Nephron progenitor cell (in vitro differentiated cells): ENCODE measurements at regions not wholly inside any gene's neighbourhood (a gene's known extent, or its start where the extent isn't known, plus 50 kb on each side); places are given as distances from the start of the nearest gene placed in this dataset.

Experiments used
- DNase-seq: peaks from one replicate; pipeline ENCODE4 v3.0.0; 2021
- H3K27ac Mint-ChIP-seq: 2 replicates; pipeline ENCODE4 v1.8.0; 2021; ENCODE audit warnings: mild to moderate bottlenecking, moderate library complexity, mixed read lengths
- H3K27me3 Mint-ChIP-seq: 2 replicates; pipeline ENCODE4 v1.8.0; 2021; ENCODE audit warnings: mild to moderate bottlenecking, low read depth, mixed read lengths; ENCODE audit not compliant: poor library complexity
- H3K36me3 Mint-ChIP-seq: 2 replicates; pipeline ENCODE4 v1.8.0; 2021; ENCODE audit warnings: low read depth, mixed read lengths
- H3K4me1 Mint-ChIP-seq: 2 replicates; pipeline ENCODE4 v1.8.0; 2021; ENCODE audit warnings: mixed read lengths
- H3K4me3 Mint-ChIP-seq: 2 replicates; pipeline ENCODE4 v1.8.0; 2021; ENCODE audit warnings: mild to moderate bottlenecking, moderate library complexity, mixed read lengths
- H3K9me3 Mint-ChIP-seq: 2 replicates; pipeline ENCODE4 v1.8.0; 2021; ENCODE audit warnings: mild to moderate bottlenecking, moderate library complexity, mixed read lengths
- CTCF ChIP-seq: fragments of 200-600 bp; sonication (generic); IDR thresholded peaks from 2 replicates; pipeline ENCODE4 v1.5.0; 2021; ENCODE audit warnings: antibody characterized with exemption

DNA sequence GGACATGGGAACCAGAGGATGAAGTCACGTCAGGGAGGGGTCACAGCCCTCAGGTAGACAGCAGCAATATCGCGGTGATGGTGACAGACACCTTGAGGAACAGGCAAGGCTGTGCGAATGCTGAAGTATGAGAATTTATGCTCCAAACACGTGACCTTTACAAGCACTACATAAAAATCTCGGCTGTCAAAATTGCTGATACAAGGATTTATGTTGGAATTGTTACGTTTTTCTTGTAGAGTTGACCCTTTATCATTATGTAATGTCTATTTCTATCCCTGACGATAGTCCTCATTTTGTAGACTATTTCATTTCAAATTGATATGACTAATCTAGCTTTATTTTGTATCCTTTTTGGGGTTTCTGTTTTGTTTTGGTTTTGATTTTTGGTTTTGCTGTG, 311.1 kb downstream of the C6orf118 start:
- Mint-ChIP-seq H3K27ac (no peak overlapping the region), H3K27me3 (peaks cover 8% of the 10 kb centered on the region), H3K4me3 (no peak overlapping the region), H3K36me3 (peaks cover 9% of the 10 kb centered on the region), H3K4me1 (peaks cover 36% of the 10 kb centered on the region), H3K9me3 (peaks cover 24% of the 10 kb centered on the region)
- DNase-seq: no peak
- no peak for TF ChIP-seq CTCF

GRCh38 chr6:164996838-164997237, 312.6 kb downstream of the C6orf118 start:
- no peaks in the 10 kb centered on the region for H3K36me3 Mint-ChIP-seq
- H3K4me1 Mint-ChIP-seq: peaks cover 40% of the 10 kb centered on the region
- peaks cover 12% of the 10 kb centered on the region for H3K27me3 Mint-ChIP-seq
- no peak overlapping the region for H3K27ac Mint-ChIP-seq
- H3K9me3 Mint-ChIP-seq: peaks cover 14% of the 10 kb centered on the region
- H3K4me3 Mint-ChIP-seq: no peak overlapping the region
- peak; percentile 19 for DNase-seq
- no peak for TF ChIP-seq CTCF

GRCh38 chr6:164991573-164991972, 317.8 kb downstream of the C6orf118 start:
- no peak overlapping the region for H3K4me3 Mint-ChIP-seq
- H3K36me3 Mint-ChIP-seq: no peaks in the 10 kb centered on the region
- H3K9me3 Mint-ChIP-seq: peaks cover 4% of the 10 kb centered on the region
- H3K27me3 Mint-ChIP-seq: peaks cover 12% of the 10 kb centered on the region
- H3K4me1 Mint-ChIP-seq: peaks cover 27% of the 10 kb centered on the region
- H3K27ac Mint-ChIP-seq: no peak overlapping the region
- no peak for TF ChIP-seq CTCF
- no peak for DNase-seq

GRCh38 chr6:164990901-164991300, 318.5 kb downstream of the C6orf118 start:
- H3K4me1 Mint-ChIP-seq: peaks cover 22% of the 10 kb centered on the region
- no peaks in the 10 kb centered on the region for H3K36me3 Mint-ChIP-seq
- H3K9me3 Mint-ChIP-seq: peaks cover 4% of the 10 kb centered on the region

DNA sequence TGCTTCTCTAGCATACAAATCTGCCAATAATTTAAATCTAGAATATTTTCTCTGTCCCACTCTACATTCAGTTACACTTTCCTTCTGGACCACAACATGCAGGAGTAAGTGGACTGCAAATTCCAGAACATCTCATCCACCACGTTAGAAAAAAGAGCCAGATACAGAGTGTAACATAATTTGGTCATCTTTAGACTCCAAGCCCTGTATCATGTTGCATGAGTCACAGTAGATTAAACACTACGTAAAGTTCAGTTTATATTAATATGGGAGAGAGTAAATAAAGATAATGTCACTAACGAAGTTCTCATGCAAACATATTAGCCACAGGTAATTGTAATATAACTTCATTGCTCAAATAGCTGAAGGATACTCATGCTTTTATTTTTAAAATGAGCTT, 327.0 kb downstream of the C6orf118 start:
- H3K4me1 Mint-ChIP-seq: no peaks in the 10 kb centered on the region
- H3K27ac Mint-ChIP-seq: no peak overlapping the region
- TF ChIP-seq CTCF: no peak
- no peak for DNase-seq
- no peaks in the 10 kb centered on the region for H3K36me3 Mint-ChIP-seq
- peaks cover 16% of the 10 kb centered on the region for H3K9me3 Mint-ChIP-seq
- H3K4me3 Mint-ChIP-seq: no peak overlapping the region
- H3K27me3 Mint-ChIP-seq: no peaks in the 10 kb centered on the region

More at GRCh38 chr6:164990901-164991300, 318.5 kb downstream of the C6orf118 start:
- TF ChIP-seq CTCF: no peak
- no peak overlapping the region for H3K4me3 Mint-ChIP-seq
- no peak for DNase-seq
- peaks cover 12% of the 10 kb centered on the region for H3K27me3 Mint-ChIP-seq
- H3K27ac Mint-ChIP-seq: no peak overlapping the region

- Mint-ChIP-seq H3K9me3 (peaks cover under 1% of the 10 kb centered on the region), H3K27ac (no peak overlapping the region), H3K27me3 (no peaks in the 10 kb centered on the region), H3K4me3 (no peak overlapping the region), H3K4me1 (no peaks in the 10 kb centered on the region), H3K36me3 (no peaks in the 10 kb centered on the region)
- no peak for TF ChIP-seq CTCF
- DNase-seq: no peak
These were observed 342.3 kb downstream of the C6orf118 start for GRCh38 chr6:164967102-164967501.
